Eye (tissue), 1 donor: ENCODE measurements at regions not wholly inside any gene's neighbourhood (a gene's known extent, or its start where the extent isn't known, plus 50 kb on each side); places are given as distances from the start of the nearest gene placed in this dataset.
A peak's percentile ranks its signal among the peaks of the same experiment; 100 is the strongest.

Experiments used
- DNase-seq: peaks from one replicate; pipeline ENCODE4 v3.0.0-alpha.2; 2015

- DNase-seq = no peak
Measured at GRCh38 chr4:23654791-23655190, 235.1 kb downstream of the PPARGC1A start.

- no peak for DNase-seq
Measured at GRCh38 chr4:23648854-23649596, 240.8 kb downstream of the PPARGC1A start.

GRCh38 chr4:23635468-23635867, 254.4 kb downstream of the PPARGC1A start:
- no peak for DNase-seq

- no peak for DNase-seq
Measured at GRCh38 chr4:23631255-23631950, 258.4 kb downstream of the PPARGC1A start.

- DNase-seq = no peak
Measured at GRCh38 chr4:23630110-23630509, 259.7 kb downstream of the PPARGC1A start.

- DNase-seq = no peak
Measured at GRCh38 chr4:23629421-23629820, 260.4 kb downstream of the PPARGC1A start.

- no peak for DNase-seq
Measured at GRCh38 chr4:23614284-23614892, 275.5 kb downstream of the PPARGC1A start.

- no peak for DNase-seq
Measured at GRCh38 chr4:23613782-23614181, 276.1 kb downstream of the PPARGC1A start.

- no peak for DNase-seq
Measured at GRCh38 chr4:23602720-23603119, 287.1 kb downstream of the PPARGC1A start.

- DNase-seq = no peak
Measured at GRCh38 chr4:23594125-23594524, 295.7 kb downstream of the PPARGC1A start.

- no peak for DNase-seq
Measured at GRCh38 chr4:23590431-23590830, 299.4 kb downstream of the PPARGC1A start.

- no peak for DNase-seq
Measured at GRCh38 chr4:23584024-23584423, 305.8 kb downstream of the PPARGC1A start.

- DNase-seq = no peak
Measured at GRCh38 chr4:23582671-23583070, 307.2 kb downstream of the PPARGC1A start.

GRCh38 chr4:23579166-23579565, 310.7 kb downstream of the PPARGC1A start:
- DNase-seq = no peak

- no peak for DNase-seq
Measured at GRCh38 chr4:23577398-23577797, 312.4 kb downstream of the PPARGC1A start.

GRCh38 chr4:23572382-23572781, 317.5 kb downstream of the PPARGC1A start:
- DNase-seq = no peak

GRCh38 chr4:23567338-23567737, 322.5 kb downstream of the PPARGC1A start:
- DNase-seq = no peak

- no peak for DNase-seq
Measured at GRCh38 chr4:23560748-23561147, 329.1 kb downstream of the PPARGC1A start.

- DNase-seq = no peak
Measured at GRCh38 chr4:23558101-23558500, 331.7 kb downstream of the PPARGC1A start.

GRCh38 chr4:23547601-23548000, 342.2 kb downstream of the PPARGC1A start:
- DNase-seq = peak; percentile 3

GRCh38 chr4:23547096-23547495, 342.8 kb downstream of the PPARGC1A start:
- DNase-seq = peak; percentile 0

- no peak for DNase-seq
Measured at GRCh38 chr4:23539969-23540569, 349.8 kb downstream of the PPARGC1A start.

GRCh38 chr4:23533859-23534258, 356.0 kb downstream of the PPARGC1A start:
- no peak for DNase-seq

- DNase-seq = no peak
Measured at GRCh38 chr4:23516716-23517115, 373.1 kb downstream of the PPARGC1A start.
